ENCODE measurements at regions not wholly inside any gene's neighbourhood (a gene's known extent, or its start where the extent isn't known, plus 50 kb on each side); places are given as distances from the start of the nearest gene placed in this dataset.

DNA sequence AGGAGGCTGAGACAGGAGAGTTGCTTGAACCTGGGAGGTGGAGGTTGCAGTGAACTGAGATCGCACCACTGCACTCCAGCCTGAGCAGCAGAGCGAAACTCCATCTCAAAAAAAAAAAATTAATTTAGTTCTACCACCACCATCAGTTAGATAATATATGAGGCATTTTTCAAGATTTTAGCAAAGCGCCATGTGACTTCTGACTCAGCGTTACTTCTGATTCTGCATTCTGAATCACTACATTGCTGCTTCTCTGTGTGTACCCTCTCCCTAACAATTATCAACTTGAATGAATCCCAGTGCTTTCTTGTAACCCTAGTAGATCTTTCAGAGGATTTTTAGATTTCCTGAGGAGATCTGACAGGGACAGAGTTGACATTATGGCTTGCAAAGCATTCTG, 176.8 kb upstream of the SORCS1 start:
- H3K79me2 ChIP-seq (ENCODE audit: insufficient read depth, low read length) = no peaks in the 10 kb centered on the region
- ATAC-seq = no peak
- no peaks in the 10 kb centered on the region for H3K9me2 ChIP-seq (ENCODE audit: insufficient read depth)
- no peak overlapping the region for H3K4me2 ChIP-seq (ENCODE audit: low read length)
- H2AFZ ChIP-seq (ENCODE audit: low read depth, low read length, poor library complexity, severe bottlenecking) = no peak overlapping the region
- no peak for DNase-seq (ENCODE audit: low read depth, low spot score)
- intact Hi-C loops (cut with micrococcal nuclease) = no loop called here
- H3K36me3 ChIP-seq (ENCODE audit: control insufficient read depth in 1 of 2, insufficient read depth in 2 of 2, low read length in 2 of 2) = no peaks in the 10 kb centered on the region
- ChIA-PET RAD21 (ENCODE audit: low non-redundant PET in 1 of 2, low total read pairs in 2 of 2, uncharacterized antibody in 2 of 2, unreplicated experiment in 2 of 2) (no interaction called here), POLR2A (no interaction called here), CTCF (no interaction called here)
- no peaks in the 10 kb centered on the region for H4K20me1 ChIP-seq (ENCODE audit: insufficient read depth)
- H3K27ac ChIP-seq (ENCODE audit: low read depth, low read length) = no peak overlapping the region
- no peaks in the 10 kb centered on the region for H3K27me3 ChIP-seq (ENCODE audit: insufficient read depth, low read length)
- no peak overlapping the region for H3K9ac ChIP-seq (ENCODE audit: low read length)
- BruUV-seq (replicated peaks) = no TSS peak
- no peaks in the 10 kb centered on the region for H3K4me1 ChIP-seq (ENCODE audit: control insufficient read depth in 1 of 2, insufficient read depth in 2 of 2, low read length in 2 of 2)
- TF ChIP-seq CEBPB (IDR thresholded peaks at IDR 0.05; ENCODE audit: low read depth) (no peak), SIN3A (IDR thresholded peaks at IDR 0.05; ENCODE audit: low read depth) (no peak), JUND (IDR thresholded peaks at IDR 0.05) (no peak), EZH2phosphoT487 (IDR thresholded peaks at IDR 0.05; ENCODE audit: borderline replicate concordance) (no peak), ELF1 (IDR thresholded peaks at IDR 0.05; ENCODE audit: borderline replicate concordance, low read depth) (no peak), TCF7L2 (IDR thresholded peaks at IDR 0.05; ENCODE audit: borderline replicate concordance, extremely low read depth, insufficient read depth, insufficient read length) (no peak), CBX3 (IDR thresholded peaks at IDR 0.05; ENCODE audit: low read depth) (no peak)
- TF ChIP-seq, protein P1, sequence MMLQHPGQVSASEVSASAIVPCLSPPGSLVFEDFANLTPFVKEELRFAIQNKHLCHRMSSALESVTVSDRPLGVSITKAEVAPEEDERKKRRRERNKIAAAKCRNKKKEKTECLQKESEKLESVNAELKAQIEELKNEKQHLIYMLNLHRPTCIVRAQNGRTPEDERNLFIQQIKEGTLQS (IDR thresholded peaks at IDR 0.05) = no peak
- H3K4me3 ChIP-seq (replicated peaks in 1 of 2; ENCODE audit: low read depth in 1 of 2, low read length in 2 of 2) = no peak overlapping the region
- H3K9me3 ChIP-seq (ENCODE audit: control insufficient read depth in 1 of 2, insufficient read depth in 1 of 2, low read depth in 1 of 2, low read length in 2 of 2) = peaks cover 36 to 47% of the 10 kb centered on the region in 2 experiments

DNA sequence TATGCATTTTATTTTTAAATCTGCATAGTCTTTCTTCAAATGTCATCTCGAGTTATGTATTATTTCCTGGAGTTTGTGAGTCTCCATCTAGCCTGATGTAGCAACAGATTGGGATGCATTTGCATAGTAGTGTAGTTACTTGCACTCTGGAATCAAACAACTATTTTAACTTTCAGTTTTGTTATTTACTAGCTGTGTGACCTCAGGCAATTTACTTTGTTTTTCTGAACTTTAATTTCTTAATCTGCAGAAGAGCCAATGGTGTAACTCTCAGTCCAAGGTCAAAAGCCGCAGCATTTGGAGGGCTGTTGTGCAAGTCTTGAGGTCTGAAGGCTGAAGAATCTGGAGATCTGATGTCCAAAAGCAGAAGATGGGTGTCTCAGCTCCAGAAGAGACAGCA, 175.8 kb upstream of the SORCS1 start:
- ChIA-PET POLR2A (no interaction called here), CTCF (no interaction called here), RAD21 (ENCODE audit: low non-redundant PET in 1 of 2, low total read pairs in 2 of 2, uncharacterized antibody in 2 of 2, unreplicated experiment in 2 of 2) (no interaction called here)
- Histone ChIP-seq H2AFZ (ENCODE audit: low read depth, low read length, poor library complexity, severe bottlenecking) (no peak overlapping the region), H3K9me2 (ENCODE audit: insufficient read depth) (no peaks in the 10 kb centered on the region), H4K20me1 (ENCODE audit: insufficient read depth) (no peaks in the 10 kb centered on the region), H3K79me2 (ENCODE audit: insufficient read depth, low read length) (no peaks in the 10 kb centered on the region), H3K9ac (ENCODE audit: low read length) (no peak overlapping the region), H3K27me3 (ENCODE audit: insufficient read depth, low read length) (no peaks in the 10 kb centered on the region), H3K4me2 (ENCODE audit: low read length) (no peak overlapping the region), H3K9me3 (ENCODE audit: control insufficient read depth in 1 of 2, insufficient read depth in 1 of 2, low read depth in 1 of 2, low read length in 2 of 2) (peaks cover 45 to 51% of the 10 kb centered on the region in 2 experiments), H3K4me1 (ENCODE audit: control insufficient read depth in 1 of 2, insufficient read depth in 2 of 2, low read length in 2 of 2) (no peaks in the 10 kb centered on the region), H3K27ac (ENCODE audit: low read depth, low read length) (no peak overlapping the region), H3K4me3 (replicated peaks in 1 of 2; ENCODE audit: low read depth in 1 of 2, low read length in 2 of 2) (no peak overlapping the region), H3K36me3 (ENCODE audit: control insufficient read depth in 1 of 2, insufficient read depth in 2 of 2, low read length in 2 of 2) (no peaks in the 10 kb centered on the region)
- no TSS peak for BruUV-seq (replicated peaks)
- ATAC-seq (no peak), DNase-seq (ENCODE audit: low read depth, low spot score) (no peak)
- intact Hi-C loops (cut with micrococcal nuclease) = no loop called here
- TF ChIP-seq EZH2phosphoT487 (IDR thresholded peaks at IDR 0.05; ENCODE audit: borderline replicate concordance) (no peak), SIN3A (IDR thresholded peaks at IDR 0.05; ENCODE audit: low read depth) (no peak), JUND (IDR thresholded peaks at IDR 0.05) (no peak), CEBPB (IDR thresholded peaks at IDR 0.05; ENCODE audit: low read depth) (no peak), FOSL1 (IDR thresholded peaks at IDR 0.05; ENCODE audit: low read depth) (no peak), POLR2AphosphoS5 (IDR thresholded peaks at IDR 0.05; ENCODE audit: low read depth, low read length) (no peak), ZFX (IDR thresholded peaks at IDR 0.05) (no peak), TCF7L2 (IDR thresholded peaks at IDR 0.05; ENCODE audit: borderline replicate concordance, extremely low read depth, insufficient read depth, insufficient read length) (no peak)
- TF ChIP-seq, protein P2, sequence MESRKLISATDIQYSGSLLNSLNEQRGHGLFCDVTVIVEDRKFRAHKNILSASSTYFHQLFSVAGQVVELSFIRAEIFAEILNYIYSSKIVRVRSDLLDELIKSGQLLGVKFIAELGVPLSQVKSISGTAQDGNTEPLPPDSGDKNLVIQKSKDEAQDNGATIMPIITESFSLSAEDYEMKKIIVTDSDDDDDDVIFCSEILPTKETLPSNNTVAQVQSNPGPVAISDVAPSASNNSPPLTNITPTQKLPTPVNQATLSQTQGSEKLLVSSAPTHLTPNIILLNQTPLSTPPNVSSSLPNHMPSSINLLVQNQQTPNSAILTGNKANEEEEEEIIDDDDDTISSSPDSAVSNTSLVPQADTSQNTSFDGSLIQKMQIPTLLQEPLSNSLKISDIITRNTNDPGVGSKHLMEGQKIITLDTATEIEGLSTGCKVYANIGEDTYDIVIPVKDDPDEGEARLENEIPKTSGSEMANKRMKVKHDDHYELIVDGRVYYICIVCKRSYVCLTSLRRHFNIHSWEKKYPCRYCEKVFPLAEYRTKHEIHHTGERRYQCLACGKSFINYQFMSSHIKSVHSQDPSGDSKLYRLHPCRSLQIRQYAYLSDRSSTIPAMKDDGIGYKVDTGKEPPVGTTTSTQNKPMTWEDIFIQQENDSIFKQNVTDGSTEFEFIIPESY (IDR thresholded peaks at IDR 0.05; ENCODE audit: extremely low read depth, insufficient replicate concordance, low read length) = no peak

Data from HCT116 (cell line).